Liver (tissue), 7 donors: ENCODE measurements at regions not wholly inside any gene's neighbourhood (a gene's known extent, or its start where the extent isn't known, plus 50 kb on each side); places are given as distances from the start of the nearest gene placed in this dataset.

Source experiments
- DNase-seq: peaks from one replicate; pipeline ENCODE4 v3.0.0-alpha.2; 2017; ENCODE audit warnings: low spot score
- H3K27ac ChIP-seq, 2 donors: one replicate each; pipeline ENCODE4 v1.7.0; 2013; ENCODE audit warnings: inconsistent platforms in 2 of 2, low read length in 2 of 2, control low read depth in 1 of 2, low read depth in 1 of 2, mild to moderate bottlenecking in 1 of 2
- H3K27me3 ChIP-seq, 4 donors: one replicate each; pipeline versions ENCODE4 v1.6.1 to v1.7.0; 2013; ENCODE audit warnings: low read length in 3 of 4, inconsistent platforms in 1 of 4, mild to moderate bottlenecking in 1 of 4, moderate library complexity in 1 of 4; ENCODE audit not compliant: control insufficient read depth in 4 of 4, insufficient read depth in 4 of 4
- H3K36me3 ChIP-seq, 4 donors: one replicate each; pipeline versions ENCODE4 v1.6.1 to v1.7.0; 2013; ENCODE audit warnings: low read length in 3 of 4, mild to moderate bottlenecking in 3 of 4, low read depth in 1 of 4, moderate library complexity in 1 of 4; ENCODE audit not compliant: control insufficient read depth in 4 of 4, insufficient read depth in 3 of 4
- H3K4me1 ChIP-seq, 4 donors: one replicate each; pipeline versions ENCODE4 v1.6.1 to v1.7.0; 2013; ENCODE audit warnings: low read length in 3 of 4, mild to moderate bottlenecking in 3 of 4, moderate library complexity in 1 of 4; ENCODE audit not compliant: control insufficient read depth in 4 of 4, insufficient read depth in 4 of 4
- H3K4me3 ChIP-seq, 3 donors: one replicate each; pipeline versions ENCODE4 v1.6.1 to v1.7.0; 2013; ENCODE audit warnings: low read length in 3 of 3, control low read depth in 1 of 3, low read depth in 1 of 3, mild to moderate bottlenecking in 1 of 3
- H3K9ac ChIP-seq, 2 donors: one replicate each; pipeline ENCODE4 v1.7.0; 2013; ENCODE audit warnings: low read length in 2 of 2, mild to moderate bottlenecking in 2 of 2, moderate library complexity in 2 of 2, control low read depth in 1 of 2, low read depth in 1 of 2
- H3K9me3 ChIP-seq, 4 donors: one replicate each; pipeline versions ENCODE4 v1.6.1 to v1.7.0; 2013; ENCODE audit warnings: low read length in 3 of 4; ENCODE audit not compliant: control insufficient read depth in 4 of 4
- ATF3 ChIP-seq: IDR thresholded peaks from 2 replicates; pipeline ENCODE4 v1.6.1; 2016; ENCODE audit warnings: antibody characterized with exemption
- EGR1 ChIP-seq, 2 donors: IDR thresholded peaks; 2 replicates each; pipeline ENCODE4 v1.6.1; 2016 to 2018; ENCODE audit warnings: antibody characterized with exemption in 2 of 2, low read depth in 2 of 2
- FOXA1 ChIP-seq: IDR thresholded peaks from 2 replicates; pipeline ENCODE4 v1.6.1; 2016; ENCODE audit warnings: antibody characterized with exemption
- GABPA ChIP-seq, 2 donors: IDR thresholded peaks in 1 of 2; conservative IDR thresholded peaks in 1 of 2; 2 replicates each; pipeline ENCODE4 v1.6.1; 2016; ENCODE audit warnings: antibody characterized with exemption in 2 of 2, mild to moderate bottlenecking in 1 of 2, moderate library complexity in 1 of 2
- HNF4A ChIP-seq, 2 donors: conservative IDR thresholded peaks; 2 replicates each; pipeline ENCODE4 v1.6.1; 2016; ENCODE audit warnings: antibody characterized with exemption in 2 of 2, mild to moderate bottlenecking in 2 of 2
- HNF4G ChIP-seq: IDR thresholded peaks from 2 replicates; pipeline ENCODE4 v1.6.1; 2016; ENCODE audit warnings: antibody characterized with exemption
- JUND ChIP-seq, 2 donors: IDR thresholded peaks; 2 replicates each; pipeline ENCODE4 v1.6.1; 2016; ENCODE audit warnings: antibody characterized with exemption in 2 of 2
- MAX ChIP-seq: IDR thresholded peaks from 2 replicates; pipeline ENCODE4 v1.6.1; 2016; ENCODE audit warnings: antibody characterized with exemption
- NR2F2 ChIP-seq: IDR thresholded peaks from 2 replicates; pipeline ENCODE4 v1.6.1; 2016; ENCODE audit warnings: antibody characterized with exemption
- RAD21 ChIP-seq, 2 donors: IDR thresholded peaks; 2 replicates each; pipeline ENCODE4 v1.6.1; 2016; ENCODE audit warnings: antibody characterized with exemption in 2 of 2, mild to moderate bottlenecking in 2 of 2
- REST ChIP-seq: IDR thresholded peaks from 2 replicates; pipeline ENCODE4 v1.6.1; 2016; ENCODE audit warnings: antibody characterized with exemption, mild to moderate bottlenecking
- SP1 ChIP-seq: IDR thresholded peaks from 2 replicates; pipeline ENCODE4 v1.6.1; 2018; ENCODE audit warnings: antibody characterized with exemption, mild to moderate bottlenecking
- TAF1 ChIP-seq: conservative IDR thresholded peaks from 2 replicates; pipeline ENCODE4 v1.6.1; 2016; ENCODE audit warnings: antibody characterized with exemption, mild to moderate bottlenecking
- YY1 ChIP-seq: IDR thresholded peaks from 2 replicates; pipeline ENCODE4 v1.6.1; 2016; ENCODE audit warnings: antibody characterized with exemption, mild to moderate bottlenecking
- WGBS: extraction: QIAGEN DNeasy Blood & Tissue Kit; methylation state at CpG from one replicate; pipeline ENCODE4 v1.1.7; 2013; 5-methylcytosine and 5-hydroxymethylcytosine counted together
- TF ChIP-seq, protein P1 (sequence below): IDR thresholded peaks from 2 replicates; pipeline ENCODE4 v1.6.1; 2016; ENCODE audit warnings: antibody characterized with exemption
- donor health status: healthy.
- donor health status: healthy.
- donor health status: healthy.
- donor health status: healthy.

DNA sequence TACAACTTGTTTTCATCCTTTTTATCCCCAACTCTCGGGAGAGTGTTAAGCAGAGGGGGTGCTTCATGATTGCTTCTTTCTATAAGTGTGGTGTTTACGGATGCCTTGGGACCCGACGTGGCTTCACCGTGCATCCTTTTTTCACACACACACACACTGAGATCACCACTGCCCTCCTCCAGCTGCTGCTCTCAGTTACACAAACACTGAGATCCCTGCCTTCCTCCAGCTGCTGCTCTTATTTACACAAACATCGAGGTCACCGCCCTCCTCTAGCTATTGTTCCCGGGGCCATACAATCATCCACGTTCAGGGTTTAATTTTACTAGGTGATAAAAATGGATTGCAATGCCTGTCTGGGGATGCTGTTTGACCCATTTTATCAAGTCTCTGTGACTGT is 155.4 kb upstream of the FAM9B start (continued):
- TF ChIP-seq REST (no peak), EGR1 (IDR thresholded peaks at IDR 0.05; ENCODE audit: low read depth in 2 of 2) (no peak)

DNA sequence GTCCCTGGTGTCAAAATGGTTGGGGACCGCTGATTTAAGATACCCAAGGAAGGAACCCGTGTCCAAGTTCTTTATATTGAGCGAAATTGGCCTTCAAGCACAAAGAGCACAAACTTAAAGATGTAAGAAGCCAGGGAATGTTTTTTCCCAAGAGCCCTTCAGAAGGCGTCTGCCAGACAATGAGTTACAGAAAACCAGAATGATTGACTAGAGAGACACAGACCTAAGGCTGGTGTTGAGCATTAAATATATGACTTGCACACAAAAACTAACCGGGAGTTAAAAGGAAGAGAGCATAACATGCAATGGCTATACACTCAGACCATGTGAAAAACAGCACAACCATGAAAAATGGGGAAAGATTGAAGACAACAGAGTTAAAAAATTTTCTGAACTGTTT is 157.5 kb upstream of the FAM9B start:
- 96% methylated on average over 5 of the region's 5 CpGs for WGBS

DNA sequence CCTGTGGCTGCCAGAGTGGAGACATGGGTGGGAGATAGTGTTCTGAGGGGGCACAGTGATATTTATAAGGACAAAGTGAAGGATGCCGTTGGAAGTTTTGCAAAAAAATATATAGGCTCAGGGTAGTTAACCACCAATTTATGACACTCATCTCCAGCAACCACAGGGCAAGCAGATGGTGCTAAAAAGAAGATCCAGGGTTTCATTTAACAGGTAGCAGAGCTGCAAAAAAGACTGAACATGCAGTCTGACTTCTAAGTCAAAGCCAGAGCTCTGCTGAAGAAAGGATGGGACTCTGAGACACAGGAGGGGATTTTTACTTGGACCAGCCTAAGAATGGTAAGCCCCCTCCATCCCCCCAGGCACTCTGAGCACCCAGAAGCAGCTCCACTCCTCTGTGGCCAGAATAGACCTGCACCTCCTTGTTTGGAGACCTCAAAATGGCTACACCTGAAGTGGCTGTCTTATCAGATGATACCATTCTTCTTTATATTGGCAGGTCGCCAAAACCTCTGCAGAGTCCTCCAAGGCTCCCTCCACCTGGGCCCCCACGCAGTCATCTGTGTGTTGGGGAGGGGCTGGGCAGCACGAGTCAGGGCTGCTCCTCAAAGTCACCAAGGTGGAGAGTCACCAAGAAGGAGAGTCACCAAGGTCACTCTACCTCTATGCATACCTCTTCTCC is 161.4 kb upstream of the FAM9B start:
- H3K27ac ChIP-seq: no peak overlapping the region
- H3K27me3 ChIP-seq: no peaks in the 10 kb centered on the region
- H3K9ac ChIP-seq: no peak overlapping the region
- no peak overlapping the region for H3K4me3 ChIP-seq
- H3K4me1 ChIP-seq: no peaks in the 10 kb centered on the region
- no peak for DNase-seq
- no peaks in the 10 kb centered on the region for H3K9me3 ChIP-seq
- 68% methylated on average over 4 of the region's 4 CpGs for WGBS
- no peak for TF ChIP-seq HNF4A (conservative IDR thresholded peaks at IDR 0.05)
- no peak for TF ChIP-seq NR2F2
- no peak for TF ChIP-seq ATF3
- no peak for TF ChIP-seq EGR1 (IDR thresholded peaks at IDR 0.05; ENCODE audit: low read depth in 2 of 2)
- no peak for TF ChIP-seq MAX
- no peak for TF ChIP-seq RAD21 (IDR thresholded peaks at IDR 0.05)
- TF ChIP-seq GABPA (IDR thresholded peaks at IDR 0.05 in 1 of 2, conservative IDR thresholded peaks at IDR 0.05 in 1 of 2): no peak
- no peak for TF ChIP-seq HNF4G
- no peak for TF ChIP-seq REST
- no peak for TF ChIP-seq SP1
- no peak for TF ChIP-seq TAF1
- TF ChIP-seq, protein P1, sequence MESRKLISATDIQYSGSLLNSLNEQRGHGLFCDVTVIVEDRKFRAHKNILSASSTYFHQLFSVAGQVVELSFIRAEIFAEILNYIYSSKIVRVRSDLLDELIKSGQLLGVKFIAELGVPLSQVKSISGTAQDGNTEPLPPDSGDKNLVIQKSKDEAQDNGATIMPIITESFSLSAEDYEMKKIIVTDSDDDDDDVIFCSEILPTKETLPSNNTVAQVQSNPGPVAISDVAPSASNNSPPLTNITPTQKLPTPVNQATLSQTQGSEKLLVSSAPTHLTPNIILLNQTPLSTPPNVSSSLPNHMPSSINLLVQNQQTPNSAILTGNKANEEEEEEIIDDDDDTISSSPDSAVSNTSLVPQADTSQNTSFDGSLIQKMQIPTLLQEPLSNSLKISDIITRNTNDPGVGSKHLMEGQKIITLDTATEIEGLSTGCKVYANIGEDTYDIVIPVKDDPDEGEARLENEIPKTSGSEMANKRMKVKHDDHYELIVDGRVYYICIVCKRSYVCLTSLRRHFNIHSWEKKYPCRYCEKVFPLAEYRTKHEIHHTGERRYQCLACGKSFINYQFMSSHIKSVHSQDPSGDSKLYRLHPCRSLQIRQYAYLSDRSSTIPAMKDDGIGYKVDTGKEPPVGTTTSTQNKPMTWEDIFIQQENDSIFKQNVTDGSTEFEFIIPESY: no peak
- no peak for TF ChIP-seq YY1
- no peak for TF ChIP-seq FOXA1
- H3K36me3 ChIP-seq: no peaks in the 10 kb centered on the region

More for the DNA sequence above, 157.5 kb upstream of the FAM9B start:
- Histone ChIP-seq H3K27me3 (no peaks in the 10 kb centered on the region), H3K4me1 (no peaks in the 10 kb centered on the region), H3K9ac (no peak overlapping the region), H3K27ac (no peak overlapping the region), H3K36me3 (no peaks in the 10 kb centered on the region), H3K4me3 (no peak overlapping the region), H3K9me3 (no peaks in the 10 kb centered on the region)
- DNase-seq: no peak
- TF ChIP-seq SP1: no peak
- TF ChIP-seq HNF4A (conservative IDR thresholded peaks at IDR 0.05): no peak
- no peak for TF ChIP-seq EGR1 (IDR thresholded peaks at IDR 0.05; ENCODE audit: low read depth in 2 of 2)
- TF ChIP-seq, protein P1: no peak
- no peak for TF ChIP-seq JUND (IDR thresholded peaks at IDR 0.05)
- no peak for TF ChIP-seq MAX
- no peak for TF ChIP-seq YY1
